ENCODE measurements at regions not wholly inside any gene's neighbourhood (a gene's known extent, or its start where the extent isn't known, plus 50 kb on each side); places are given as distances from the start of the nearest gene placed in this dataset.

GRCh38 chr10:113426181-113426877, 126.5 kb upstream of the HABP2 start:
- DNase-seq (ENCODE audit: insufficient read length) (no peak), FAIRE-seq (no peak)
- TF ChIP-seq POLR2AphosphoS5 (IDR thresholded peaks at IDR 0.05; ENCODE audit: low read depth, low read length) (no peak), POLR2A (IDR thresholded peaks at IDR 0.05; ENCODE audit: low read depth, low read length) (no peak), TAF1 (IDR thresholded peaks at IDR 0.05; ENCODE audit: borderline replicate concordance, low read depth, low read length) (no peak)

DNA sequence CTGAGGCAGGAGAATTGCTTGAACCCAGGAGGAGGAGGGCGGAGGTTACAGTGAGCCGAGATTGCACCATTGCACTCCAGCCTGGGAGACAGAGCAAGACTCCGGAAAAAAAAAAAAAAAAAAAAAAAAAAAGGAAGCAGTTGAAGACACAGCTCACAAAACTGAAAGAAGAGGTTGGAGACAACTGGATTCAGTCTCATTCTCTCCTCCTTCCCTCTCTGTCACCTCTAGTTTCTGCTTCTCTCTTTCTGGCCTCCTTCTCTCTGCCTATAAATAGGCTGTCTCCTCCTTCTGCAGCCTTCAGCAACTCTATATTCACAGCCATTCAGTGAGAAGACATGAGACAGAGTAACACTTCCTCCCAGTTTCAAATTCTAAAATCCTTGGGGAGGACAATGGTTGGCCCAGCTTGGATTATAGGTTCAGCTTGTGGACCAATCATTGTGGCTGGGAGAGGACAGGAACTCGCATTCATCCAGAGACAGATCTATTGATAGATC, 125.6 kb upstream of the HABP2 start:
- no peak for FAIRE-seq
- no peak for TF ChIP-seq TAF1 (IDR thresholded peaks at IDR 0.05; ENCODE audit: borderline replicate concordance, low read depth, low read length)
- TF ChIP-seq POLR2AphosphoS5 (IDR thresholded peaks at IDR 0.05; ENCODE audit: low read depth, low read length): no peak
- no peak for TF ChIP-seq POLR2A (IDR thresholded peaks at IDR 0.05; ENCODE audit: low read depth, low read length)

GRCh38 chr10:113427811-113428558, 124.9 kb upstream of the HABP2 start:
- TF ChIP-seq POLR2A (IDR thresholded peaks at IDR 0.05; ENCODE audit: low read depth, low read length): no peak
- no peak for TF ChIP-seq TAF1 (IDR thresholded peaks at IDR 0.05; ENCODE audit: borderline replicate concordance, low read depth, low read length)
- TF ChIP-seq POLR2AphosphoS5 (IDR thresholded peaks at IDR 0.05; ENCODE audit: low read depth, low read length): no peak
- DNase-seq (ENCODE audit: insufficient read length) (no peak), FAIRE-seq (no peak)

More for the DNA sequence above, 125.6 kb upstream of the HABP2 start:
- no peak for DNase-seq (ENCODE audit: insufficient read length)

- FAIRE-seq: no peak
- DNase-seq (ENCODE audit: insufficient read length): no peak
- TF ChIP-seq POLR2AphosphoS5 (IDR thresholded peaks at IDR 0.05; ENCODE audit: low read depth, low read length): no peak
- TF ChIP-seq TAF1 (IDR thresholded peaks at IDR 0.05; ENCODE audit: borderline replicate concordance, low read depth, low read length): no peak
- TF ChIP-seq POLR2A (IDR thresholded peaks at IDR 0.05; ENCODE audit: low read depth, low read length): no peak
Measured at GRCh38 chr10:113430634-113431397, 122.0 kb upstream of the HABP2 start.

- FAIRE-seq (no peak), DNase-seq (ENCODE audit: insufficient read length) (no peak)
- no peak for TF ChIP-seq POLR2AphosphoS5 (IDR thresholded peaks at IDR 0.05; ENCODE audit: low read depth, low read length)
- no peak for TF ChIP-seq POLR2A (IDR thresholded peaks at IDR 0.05; ENCODE audit: low read depth, low read length)
- no peak for TF ChIP-seq TAF1 (IDR thresholded peaks at IDR 0.05; ENCODE audit: borderline replicate concordance, low read depth, low read length)
Measured at GRCh38 chr10:113431398-113432160, 121.3 kb upstream of the HABP2 start.

- TF ChIP-seq POLR2AphosphoS5 (IDR thresholded peaks at IDR 0.05; ENCODE audit: low read depth, low read length): no peak
- TF ChIP-seq POLR2A (IDR thresholded peaks at IDR 0.05; ENCODE audit: low read depth, low read length): no peak
- TF ChIP-seq TAF1 (IDR thresholded peaks at IDR 0.05; ENCODE audit: borderline replicate concordance, low read depth, low read length): no peak
- FAIRE-seq (no peak), DNase-seq (ENCODE audit: insufficient read length) (no peak)
Measured at GRCh38 chr10:113433711-113434110, 119.1 kb upstream of the HABP2 start.

DNA sequence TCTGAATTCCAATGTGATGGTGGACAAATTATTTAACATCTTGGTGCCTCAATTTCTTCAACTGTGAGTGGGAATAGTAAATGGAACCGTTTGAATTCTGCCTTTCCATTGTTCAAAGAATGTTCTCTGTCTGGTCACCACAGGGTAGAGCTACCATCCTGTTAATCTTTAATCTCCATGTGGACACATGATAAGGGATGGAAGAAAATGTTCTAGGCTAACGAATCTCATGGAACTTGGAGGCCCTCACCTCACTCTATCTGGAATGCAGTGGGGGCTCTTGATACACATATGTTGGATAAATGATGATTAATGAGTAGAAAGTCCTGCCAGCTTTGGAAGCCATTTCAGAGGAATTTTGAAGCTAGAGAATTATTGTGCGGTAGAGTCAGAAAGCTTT, 118.5 kb upstream of the HABP2 start:
- DNase-seq (ENCODE audit: insufficient read length): no peak
- FAIRE-seq: no peak
- TF ChIP-seq POLR2A (IDR thresholded peaks at IDR 0.05; ENCODE audit: low read depth, low read length) (no peak), TAF1 (IDR thresholded peaks at IDR 0.05; ENCODE audit: borderline replicate concordance, low read depth, low read length) (no peak), POLR2AphosphoS5 (IDR thresholded peaks at IDR 0.05; ENCODE audit: low read depth, low read length) (no peak)

DNA sequence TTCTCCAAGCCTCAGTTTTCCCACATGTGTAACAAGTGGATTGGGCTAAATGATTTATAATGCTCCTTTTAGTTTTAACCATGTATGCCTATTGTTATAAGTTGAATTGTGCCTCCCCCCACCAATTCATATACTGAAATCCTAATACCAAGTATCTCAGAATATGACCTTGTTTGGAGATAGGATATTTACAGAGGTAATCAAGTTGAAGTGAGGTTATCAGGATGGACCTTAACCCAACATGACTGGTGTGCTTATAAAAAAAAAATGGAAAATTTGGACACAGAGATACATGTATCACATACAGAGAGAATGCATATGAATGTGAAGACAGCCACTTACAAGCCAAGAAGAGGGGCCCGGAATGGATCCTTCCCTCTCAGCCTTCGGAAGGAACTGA, 117.9 kb upstream of the HABP2 start:
- FAIRE-seq (no peak), DNase-seq (ENCODE audit: insufficient read length) (no peak)
- TF ChIP-seq TAF1 (IDR thresholded peaks at IDR 0.05; ENCODE audit: borderline replicate concordance, low read depth, low read length): no peak
- no peak for TF ChIP-seq POLR2AphosphoS5 (IDR thresholded peaks at IDR 0.05; ENCODE audit: low read depth, low read length)
- TF ChIP-seq POLR2A (IDR thresholded peaks at IDR 0.05; ENCODE audit: low read depth, low read length): no peak

DNA sequence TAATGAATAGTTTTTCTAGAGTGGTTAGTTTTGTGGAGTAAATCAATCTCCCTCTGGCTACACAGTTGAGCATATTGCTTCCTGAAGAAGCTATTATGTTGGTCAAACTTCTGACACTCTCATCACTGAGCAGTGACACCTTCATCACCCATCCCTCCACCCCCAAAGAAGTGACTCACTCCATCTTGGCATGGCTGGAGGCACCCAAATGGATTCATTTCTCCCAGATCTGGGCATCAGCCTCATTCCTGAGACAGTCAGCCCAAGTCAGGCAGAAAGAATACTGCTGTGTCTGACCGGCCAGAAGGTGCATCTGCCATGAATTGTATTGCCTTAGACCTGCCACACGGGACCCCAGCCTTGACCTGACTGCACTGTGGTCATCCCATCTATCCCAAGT, 117.0 kb upstream of the HABP2 start:
- TF ChIP-seq POLR2A (IDR thresholded peaks at IDR 0.05; ENCODE audit: low read depth, low read length): no peak
- no peak for TF ChIP-seq POLR2AphosphoS5 (IDR thresholded peaks at IDR 0.05; ENCODE audit: low read depth, low read length)
- no peak for TF ChIP-seq TAF1 (IDR thresholded peaks at IDR 0.05; ENCODE audit: borderline replicate concordance, low read depth, low read length)
- FAIRE-seq (no peak), DNase-seq (ENCODE audit: insufficient read length) (no peak)

DNA sequence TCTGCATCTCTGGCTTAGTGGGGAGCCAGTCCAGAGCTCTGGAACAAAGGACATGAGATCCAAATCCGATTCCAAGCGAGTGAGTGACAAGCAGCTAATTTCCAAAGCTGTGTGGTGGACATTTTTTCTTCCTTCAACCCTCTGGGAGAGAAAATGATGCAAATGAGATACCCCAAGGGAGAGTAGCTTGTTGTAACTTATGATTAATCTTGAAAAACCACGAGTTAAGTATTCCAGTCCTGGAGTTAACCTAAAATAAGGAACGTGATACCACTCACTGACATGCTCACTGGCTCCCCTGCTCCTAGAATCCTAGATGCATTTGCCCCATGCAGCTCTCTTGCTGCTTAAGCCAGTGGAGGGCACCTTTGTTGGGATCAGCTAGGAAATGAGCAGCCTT, 116.0 kb upstream of the HABP2 start:
- no peak for TF ChIP-seq POLR2AphosphoS5 (IDR thresholded peaks at IDR 0.05; ENCODE audit: low read depth, low read length)
- no peak for TF ChIP-seq POLR2A (IDR thresholded peaks at IDR 0.05; ENCODE audit: low read depth, low read length)
- FAIRE-seq: no peak
- no peak for DNase-seq (ENCODE audit: insufficient read length)

GRCh38 chr10:113438652-113439051, 114.2 kb upstream of the HABP2 start:
- DNase-seq (ENCODE audit: insufficient read length): no peak
- no peak for TF ChIP-seq POLR2AphosphoS5 (IDR thresholded peaks at IDR 0.05; ENCODE audit: low read depth, low read length)
- no peak for TF ChIP-seq POLR2A (IDR thresholded peaks at IDR 0.05; ENCODE audit: low read depth, low read length)
- TF ChIP-seq TAF1 (IDR thresholded peaks at IDR 0.05; ENCODE audit: borderline replicate concordance, low read depth, low read length): no peak
- FAIRE-seq: no peak

Measured in GM12892 (cell line).